ENCODE measurements at regions not wholly inside any gene's neighbourhood (a gene's known extent, or its start where the extent isn't known, plus 50 kb on each side); places are given as distances from the start of the nearest gene placed in this dataset.

DNA sequence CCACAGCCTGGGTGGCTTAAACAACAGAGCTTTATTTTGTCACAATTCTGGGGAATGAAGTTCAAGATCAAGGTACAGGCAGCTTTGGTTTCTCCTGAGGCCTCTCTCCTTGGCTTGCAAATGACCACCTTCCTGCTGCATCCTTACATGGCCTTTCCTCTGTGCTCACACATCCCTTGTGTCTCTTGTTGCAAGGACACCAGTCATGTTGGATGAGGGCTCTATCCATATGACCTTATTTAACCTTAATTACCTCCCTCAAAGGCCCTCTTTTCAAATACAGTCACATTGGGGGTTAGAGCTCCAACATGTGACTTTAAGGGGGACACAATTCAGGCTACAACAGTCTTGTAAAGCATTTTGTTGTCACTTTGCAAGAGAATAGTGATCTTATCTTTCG, 65.0 kb upstream of the PLXNA4 start:
- TF ChIP-seq, protein P1, sequence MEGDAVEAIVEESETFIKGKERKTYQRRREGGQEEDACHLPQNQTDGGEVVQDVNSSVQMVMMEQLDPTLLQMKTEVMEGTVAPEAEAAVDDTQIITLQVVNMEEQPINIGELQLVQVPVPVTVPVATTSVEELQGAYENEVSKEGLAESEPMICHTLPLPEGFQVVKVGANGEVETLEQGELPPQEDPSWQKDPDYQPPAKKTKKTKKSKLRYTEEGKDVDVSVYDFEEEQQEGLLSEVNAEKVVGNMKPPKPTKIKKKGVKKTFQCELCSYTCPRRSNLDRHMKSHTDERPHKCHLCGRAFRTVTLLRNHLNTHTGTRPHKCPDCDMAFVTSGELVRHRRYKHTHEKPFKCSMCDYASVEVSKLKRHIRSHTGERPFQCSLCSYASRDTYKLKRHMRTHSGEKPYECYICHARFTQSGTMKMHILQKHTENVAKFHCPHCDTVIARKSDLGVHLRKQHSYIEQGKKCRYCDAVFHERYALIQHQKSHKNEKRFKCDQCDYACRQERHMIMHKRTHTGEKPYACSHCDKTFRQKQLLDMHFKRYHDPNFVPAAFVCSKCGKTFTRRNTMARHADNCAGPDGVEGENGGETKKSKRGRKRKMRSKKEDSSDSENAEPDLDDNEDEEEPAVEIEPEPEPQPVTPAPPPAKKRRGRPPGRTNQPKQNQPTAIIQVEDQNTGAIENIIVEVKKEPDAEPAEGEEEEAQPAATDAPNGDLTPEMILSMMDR (IDR thresholded peaks at IDR 0.05), result no peak
- TF ChIP-seq EP300 (IDR thresholded peaks at IDR 0.05; ENCODE audit: low read depth), result no peak

Measured in transverse colon (tissue), 3 donors.